Pancreas (tissue), 10 donors: ENCODE measurements at regions not wholly inside any gene's neighbourhood (a gene's known extent, or its start where the extent isn't known, plus 50 kb on each side); places are given as distances from the start of the nearest gene placed in this dataset.
A peak's percentile ranks its signal among the peaks of the same experiment; 100 is the strongest.

Experiments
- ATAC-seq, 4 donors: fragments of 200-7000 bp; cut with Tn5 transposase; one replicate each; pipeline versions ENCODE4 v1.8.0 to v1.9.1; 2020; ENCODE audit warnings: mild to moderate bottlenecking in 4 of 4, moderate library complexity in 4 of 4
- DNase-seq, 6 donors: peaks; one replicate each; pipeline ENCODE4 v3.0.0-alpha.2; 2020
- FAIRE-seq: peaks from 2 replicates; lab custom pipeline; 2012; peaks lifted over from hg19 to GRCh38; lab: Jason Lieb, UNC
- H3K27ac ChIP-seq, 4 donors: fragments of 200-600 bp; sonication (generic); 1 replicate in 3 of 4; 2 replicates in 1 of 4; pipeline versions ENCODE4 v1.5.0 to v1.8.0; 2020
- H3K27me3 ChIP-seq, 4 donors: fragments of 200-600 bp; one replicate each; pipeline ENCODE4 v1.8.0; 2021
- H3K36me3 ChIP-seq, 3 donors: fragments of 200-600 bp; sonication (generic) in 1 of 3; one replicate each; pipeline versions ENCODE4 v1.5.0 to v1.8.0; 2020 to 2021
- H3K4me1 ChIP-seq, 3 donors: fragments of 200-600 bp; one replicate each; pipeline ENCODE4 v1.8.0; 2021
- H3K4me3 ChIP-seq, 4 donors: fragments of 200-600 bp; sonication (generic) in 2 of 4; one replicate each; pipeline versions ENCODE4 v1.5.0 to v1.8.0; 2020 to 2021
- H3K9me3 ChIP-seq, 4 donors: fragments of 200-600 bp; one replicate each; pipeline ENCODE4 v1.8.0; 2021
- WGBS, 2 donors: extraction: QIAGEN DNeasy Blood & Tissue Kit; methylation state at CpG; one replicate each; pipeline ENCODE4 v1.1.7; 2013; 5-methylcytosine and 5-hydroxymethylcytosine counted together
- intact Hi-C, 3 donors: fragments of 100-400 bp; cut with DNase I; formaldehyde crosslinking; loops; one replicate each; pipeline versions ENCODE4 v1.11.1 to v1.14.2; 2022
- TF ChIP-seq, protein P1 (sequence below), 4 donors: fragments of 200-600 bp; sonication (generic) in 3 of 4; IDR thresholded peaks; one replicate each; pipeline versions ENCODE4 v1.5.0 to v1.8.0; 2021; ENCODE audit warnings: antibody characterized with exemption in 4 of 4
- donor health status: healthy with polysubstance abuse.
- donor health status: DM: no; HTN: no; CAD: no; lungs with moderate emphysema.
- donor health status: DM: no; HTN: no; CAD: no.
- donor health status: control.
- donor health status: control.
- donor health status: Bipolar disorder and iron deficiency.
- donor health status: DM: yes; HTN: yes; CAD: no.
- donor health status: DM: no; HTN: no; CAD: no.
- donor health status: DM: no; HTN: no; CAD: no.
- donor health status: DM: yes; HTN: yes; CAD: no.

DNA sequence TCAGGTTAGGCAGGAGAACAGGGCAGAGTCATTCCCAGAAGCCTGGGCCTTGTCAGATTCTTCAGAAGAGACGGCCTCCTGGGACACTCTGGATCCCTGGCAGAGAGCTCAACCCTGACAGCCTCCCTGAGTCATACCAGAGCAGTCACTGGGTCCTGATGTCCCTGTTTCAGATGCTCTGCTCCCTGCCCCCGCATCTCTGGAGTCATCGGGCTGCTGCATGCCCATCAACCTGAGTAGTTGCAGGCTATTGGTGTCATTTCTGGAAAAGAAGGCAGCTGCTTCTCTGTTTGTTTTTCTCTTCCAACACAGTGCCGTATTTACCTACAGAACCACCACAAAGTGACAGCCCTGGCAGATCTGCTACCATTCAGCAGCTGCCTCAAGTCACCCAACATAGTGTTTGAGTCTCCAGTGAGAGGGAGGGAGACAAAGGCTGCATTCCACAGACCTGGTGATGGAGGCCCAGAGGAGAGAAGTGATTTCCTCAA, 145.1 kb downstream of the B3GNT2 start:
- peak in 2 of 6 donors; percentile 10 to 13 for DNase-seq
- Histone ChIP-seq H3K36me3 (no peaks in the 10 kb centered on the region), H3K4me1 (peaks cover 0 to 6% (median 4%) of the 10 kb centered on the region in 3 donors), H3K27me3 (no peaks in the 10 kb centered on the region), H3K9me3 (no peaks in the 10 kb centered on the region), H3K27ac (no peak overlapping the region), H3K4me3 (no peak overlapping the region)
- WGBS, 2 donors, result 40 to 47% methylated on average over 4 of the region's 4 CpGs
- intact Hi-C loops, result no loop called here
- no peak for FAIRE-seq
- TF ChIP-seq, protein P1, sequence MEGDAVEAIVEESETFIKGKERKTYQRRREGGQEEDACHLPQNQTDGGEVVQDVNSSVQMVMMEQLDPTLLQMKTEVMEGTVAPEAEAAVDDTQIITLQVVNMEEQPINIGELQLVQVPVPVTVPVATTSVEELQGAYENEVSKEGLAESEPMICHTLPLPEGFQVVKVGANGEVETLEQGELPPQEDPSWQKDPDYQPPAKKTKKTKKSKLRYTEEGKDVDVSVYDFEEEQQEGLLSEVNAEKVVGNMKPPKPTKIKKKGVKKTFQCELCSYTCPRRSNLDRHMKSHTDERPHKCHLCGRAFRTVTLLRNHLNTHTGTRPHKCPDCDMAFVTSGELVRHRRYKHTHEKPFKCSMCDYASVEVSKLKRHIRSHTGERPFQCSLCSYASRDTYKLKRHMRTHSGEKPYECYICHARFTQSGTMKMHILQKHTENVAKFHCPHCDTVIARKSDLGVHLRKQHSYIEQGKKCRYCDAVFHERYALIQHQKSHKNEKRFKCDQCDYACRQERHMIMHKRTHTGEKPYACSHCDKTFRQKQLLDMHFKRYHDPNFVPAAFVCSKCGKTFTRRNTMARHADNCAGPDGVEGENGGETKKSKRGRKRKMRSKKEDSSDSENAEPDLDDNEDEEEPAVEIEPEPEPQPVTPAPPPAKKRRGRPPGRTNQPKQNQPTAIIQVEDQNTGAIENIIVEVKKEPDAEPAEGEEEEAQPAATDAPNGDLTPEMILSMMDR (IDR thresholded peaks at IDR 0.05), result no peak
- peak in 3 of 4 donors; percentile 52 to 70 (median 58) for ATAC-seq

DNA sequence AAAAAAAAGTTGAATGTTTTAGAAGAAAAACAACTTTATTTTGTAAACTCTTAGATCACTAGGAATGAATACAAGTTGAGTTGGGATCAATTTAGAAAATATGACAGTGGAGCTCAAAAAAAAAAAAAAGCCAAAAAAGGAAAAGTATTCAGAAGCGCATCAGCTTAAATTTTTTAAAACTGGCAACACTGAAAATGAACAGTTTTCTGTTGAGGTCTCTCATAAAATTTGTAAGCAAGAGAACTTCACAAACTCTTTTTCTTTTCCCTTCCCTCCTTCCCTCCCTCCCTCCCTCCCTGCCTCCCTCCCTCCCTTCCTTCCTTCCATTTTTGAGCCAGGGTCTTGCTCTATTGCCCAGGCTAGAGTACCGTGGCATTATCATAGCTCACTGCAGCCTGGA, 143.9 kb downstream of the B3GNT2 start:
- Histone ChIP-seq H3K27ac (no peak overlapping the region), H3K4me1 (peaks cover 0 to 6% (median 4%) of the 10 kb centered on the region in 3 donors), H3K4me3 (no peak overlapping the region), H3K9me3 (no peaks in the 10 kb centered on the region), H3K27me3 (no peaks in the 10 kb centered on the region), H3K36me3 (no peaks in the 10 kb centered on the region)
- FAIRE-seq, result no peak
- no peak for ATAC-seq
- DNase-seq, result no peak
- TF ChIP-seq, protein P1 (IDR thresholded peaks at IDR 0.05), result no peak
- intact Hi-C loops, result no loop called here
- 86 to 97% methylated on average over 2 of the region's 2 CpGs for WGBS, 2 donors

DNA sequence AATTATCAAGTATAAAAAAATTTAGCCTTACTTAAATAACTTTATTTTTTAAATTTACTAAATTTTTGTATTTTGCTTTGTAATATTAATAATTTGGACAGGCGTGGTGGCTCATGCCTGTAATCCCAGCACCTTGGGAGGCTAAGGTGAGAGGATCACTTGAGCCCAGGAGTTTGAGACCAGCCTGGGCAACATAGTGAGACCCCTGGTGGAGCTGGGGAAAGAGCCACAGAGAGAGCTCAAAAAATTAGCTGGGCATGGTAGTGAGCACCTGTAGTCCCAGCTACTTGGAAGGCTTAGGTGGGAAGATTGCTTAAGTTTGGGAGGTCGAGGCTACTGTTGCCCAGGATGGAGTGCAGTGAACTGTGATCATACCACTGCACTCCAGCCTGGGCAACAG, 143.5 kb downstream of the B3GNT2 start:
- Histone ChIP-seq H3K4me3 (no peak overlapping the region), H3K4me1 (peaks cover 0 to 6% (median 4%) of the 10 kb centered on the region in 3 donors), H3K36me3 (no peaks in the 10 kb centered on the region), H3K27ac (no peak overlapping the region), H3K27me3 (no peaks in the 10 kb centered on the region), H3K9me3 (no peaks in the 10 kb centered on the region)
- 88 to 94% methylated on average over 2 of the region's 2 CpGs for WGBS, 2 donors
- FAIRE-seq (no peak), ATAC-seq (no peak), DNase-seq (no peak)
- TF ChIP-seq, protein P1 (IDR thresholded peaks at IDR 0.05), result no peak
- intact Hi-C loops, result no loop called here

DNA sequence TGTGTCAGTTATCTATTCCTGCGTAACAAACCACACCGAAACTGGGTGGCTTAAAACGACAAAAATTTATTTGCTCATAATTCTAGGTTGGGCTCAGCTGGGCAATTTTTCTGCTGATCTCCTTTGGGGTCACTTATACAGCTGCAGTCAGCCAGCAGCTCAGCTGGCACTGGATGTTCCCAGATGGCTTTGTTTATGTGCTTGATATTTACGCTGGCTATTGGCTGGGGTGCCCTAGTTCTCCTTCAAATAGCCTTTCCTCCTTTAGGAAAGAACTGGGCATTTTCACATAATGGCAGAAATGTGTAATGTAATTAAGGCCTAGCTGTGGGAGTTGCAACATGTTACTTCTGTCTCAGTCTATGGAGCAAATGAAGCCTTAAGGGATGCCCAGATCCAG, 142.2 kb downstream of the B3GNT2 start:
- FAIRE-seq, result no peak

DNA sequence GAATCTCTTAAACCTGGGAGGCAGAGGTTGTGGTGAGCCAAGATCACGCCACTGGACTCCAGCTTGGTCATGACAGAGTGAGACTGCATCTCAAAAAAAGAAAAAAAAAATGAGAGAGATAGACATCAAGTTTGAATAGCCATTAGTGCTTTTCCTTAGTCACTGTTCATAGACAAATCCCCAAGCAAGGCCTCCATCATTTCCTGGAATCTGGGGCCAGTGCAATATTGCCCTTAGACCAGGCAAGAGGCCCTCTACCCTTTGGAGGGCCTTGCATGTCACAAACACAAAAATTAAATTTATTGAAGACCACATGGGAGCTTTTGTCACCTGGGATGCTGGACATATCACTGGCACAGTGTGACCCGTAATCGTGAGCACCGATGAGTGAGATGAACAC, 141.5 kb downstream of the B3GNT2 start:
- FAIRE-seq, result no peak
- 97 to 99% methylated on average over 4 of the region's 4 CpGs for WGBS, 2 donors
- no peak for DNase-seq
- ATAC-seq, result no peak
- Histone ChIP-seq H3K4me3 (no peak overlapping the region), H3K36me3 (no peaks in the 10 kb centered on the region), H3K4me1 (no peaks in the 10 kb centered on the region), H3K27me3 (no peaks in the 10 kb centered on the region), H3K27ac (no peak overlapping the region), H3K9me3 (no peaks in the 10 kb centered on the region)
- TF ChIP-seq, protein P1 (IDR thresholded peaks at IDR 0.05), result no peak
- intact Hi-C loops, result no loop called here

More for the DNA sequence above, 142.2 kb downstream of the B3GNT2 start:
- ATAC-seq (no peak), DNase-seq (no peak)
- H3K9me3 ChIP-seq, result no peaks in the 10 kb centered on the region
- TF ChIP-seq, protein P1 (IDR thresholded peaks at IDR 0.05), result no peak
- intact Hi-C loops, result no loop called here
- 90 to 95% methylated on average over 4 of the region's 4 CpGs for WGBS, 2 donors
- H3K36me3 ChIP-seq, result no peaks in the 10 kb centered on the region
- H3K4me1 ChIP-seq, result no peaks in the 10 kb centered on the region
- H3K27ac ChIP-seq, result no peak overlapping the region
- no peaks in the 10 kb centered on the region for H3K27me3 ChIP-seq
- no peak overlapping the region for H3K4me3 ChIP-seq
